Chondrocyte (in vitro differentiated cells): ENCODE measurements at regions not wholly inside any gene's neighbourhood (a gene's known extent, or its start where the extent isn't known, plus 50 kb on each side); places are given as distances from the start of the nearest gene placed in this dataset.

Source experiments
- DNase-seq: peaks from one replicate; pipeline ENCODE4 v3.0.0; 2021; ENCODE audit warnings: mixed read lengths, low spot score
- H3K27ac Mint-ChIP-seq: one replicate; pipeline ENCODE4 v1.8.0; 2021; ENCODE audit warnings: mild to moderate bottlenecking, moderate library complexity, mixed read lengths; ENCODE audit not compliant: unreplicated experiment
- H3K27me3 Mint-ChIP-seq: 2 replicates; pipeline ENCODE4 v1.8.0; 2021; ENCODE audit warnings: low read depth, mixed read lengths
- H3K36me3 Mint-ChIP-seq: 2 replicates; pipeline ENCODE4 v1.8.0; 2021; ENCODE audit warnings: low read depth, mixed read lengths
- H3K4me1 Mint-ChIP-seq: 2 replicates; pipeline ENCODE4 v1.8.0; 2021; ENCODE audit warnings: low read depth, mild to moderate bottlenecking, mixed read lengths
- H3K4me3 Mint-ChIP-seq: one replicate; pipeline ENCODE4 v1.8.0; 2021; ENCODE audit warnings: mild to moderate bottlenecking, moderate library complexity, mixed read lengths; ENCODE audit not compliant: unreplicated experiment
- H3K9me3 Mint-ChIP-seq: 2 replicates; pipeline ENCODE4 v1.8.0; 2021; ENCODE audit warnings: low read depth, mixed read lengths
- CTCF ChIP-seq: fragments of 200-600 bp; sonication (generic); IDR thresholded peaks from 2 replicates; pipeline ENCODE4 v1.5.0; 2021; ENCODE audit warnings: antibody characterized with exemption, mild to moderate bottlenecking, moderate library complexity

GRCh38 chr7:113659416-113659815, 259.4 kb downstream of the PPP1R3A start:
- no peaks in the 10 kb centered on the region for H3K36me3 Mint-ChIP-seq
- no peak for DNase-seq
- peaks cover 4% of the 10 kb centered on the region for H3K4me1 Mint-ChIP-seq
- no peak overlapping the region for H3K4me3 Mint-ChIP-seq
- no peaks in the 10 kb centered on the region for H3K9me3 Mint-ChIP-seq
- H3K27ac Mint-ChIP-seq, result no peak overlapping the region
- TF ChIP-seq CTCF, result no peak
- peaks cover 10% of the 10 kb centered on the region for H3K27me3 Mint-ChIP-seq

GRCh38 chr7:113657603-113658002, 261.2 kb downstream of the PPP1R3A start:
- TF ChIP-seq CTCF, result no peak
- no peaks in the 10 kb centered on the region for H3K36me3 Mint-ChIP-seq
- no peak overlapping the region for H3K27ac Mint-ChIP-seq
- H3K4me1 Mint-ChIP-seq, result peaks cover 4% of the 10 kb centered on the region
- no peak overlapping the region for H3K4me3 Mint-ChIP-seq
- H3K9me3 Mint-ChIP-seq, result no peaks in the 10 kb centered on the region
- H3K27me3 Mint-ChIP-seq, result peaks cover 15% of the 10 kb centered on the region
- DNase-seq, result no peak

- Mint-ChIP-seq H3K27ac (no peak overlapping the region), H3K4me1 (no peaks in the 10 kb centered on the region), H3K36me3 (no peaks in the 10 kb centered on the region), H3K9me3 (no peaks in the 10 kb centered on the region), H3K27me3 (peaks cover 16% of the 10 kb centered on the region), H3K4me3 (no peak overlapping the region)
- no peak for DNase-seq
- no peak for TF ChIP-seq CTCF
These were observed 266.3 kb downstream of the PPP1R3A start for GRCh38 chr7:113652501-113652900.

GRCh38 chr7:113649556-113649955, 269.3 kb downstream of the PPP1R3A start:
- Mint-ChIP-seq H3K9me3 (no peaks in the 10 kb centered on the region), H3K4me3 (no peak overlapping the region), H3K36me3 (no peaks in the 10 kb centered on the region), H3K4me1 (no peaks in the 10 kb centered on the region), H3K27me3 (peaks cover 10% of the 10 kb centered on the region), H3K27ac (no peak overlapping the region)
- no peak for TF ChIP-seq CTCF
- DNase-seq, result no peak

GRCh38 chr7:113639221-113639620, 279.6 kb downstream of the PPP1R3A start:
- Mint-ChIP-seq H3K4me1 (no peaks in the 10 kb centered on the region), H3K4me3 (no peak overlapping the region), H3K27me3 (peaks cover 29% of the 10 kb centered on the region), H3K36me3 (no peaks in the 10 kb centered on the region), H3K9me3 (peaks cover 5% of the 10 kb centered on the region), H3K27ac (no peak overlapping the region)
- TF ChIP-seq CTCF, result no peak
- DNase-seq, result no peak
